SK-N-SH (cell line): ENCODE measurements at regions not wholly inside any gene's neighbourhood (a gene's known extent, or its start where the extent isn't known, plus 50 kb on each side); places are given as distances from the start of the nearest gene placed in this dataset.
"Not testable (repeated sequence)": the region's sequence is repeated elsewhere in the genome, so short reads cannot be mapped to it uniquely, and the experiment has no call there.

ENCODE experiments used
- CTCF ChIA-PET: fragments of 300-600, 350-600 bp; formaldehyde crosslinking; extraction: SDS; loops from one replicate; lab custom pipeline; 2021; lab: Yijun Ruan, JAX
- POLR2A ChIA-PET: fragments of 350-600 bp; sonication (Branson Sonifier 250); formaldehyde crosslinking; extraction: SDS; loops from one replicate; lab custom pipeline; 2020; ENCODE audit warnings: antibody characterized with exemption, inconsistent platforms; lab: Yijun Ruan, JAX
- DNase-seq: peaks from one replicate; pipeline ENCODE4 v3.0.0; 2012
- H2AFZ ChIP-seq: fragments of 200-600 bp; sonication (generic); 2 replicates; pipeline ENCODE4 v1.8.1; 2016; ENCODE audit warnings: antibody characterized with exemption, mild to moderate bottlenecking, low read depth
- H3F3A ChIP-seq: fragments of 200-600 bp; sonication (generic); replicated peaks from 2 replicates; pipeline ENCODE3; 2016; ENCODE audit warnings: antibody characterized with exemption, mild to moderate bottlenecking; ENCODE audit not compliant: insufficient read depth
- H3K27ac ChIP-seq, 2 experiments: fragments of 200-500 bp in 1 of 2; fragments of 200-600 bp in 1 of 2; sonication (Bioruptor generic) in 1 of 2; sonication (generic), shearing (Covaris generic) in 1 of 2; 2 replicates each; pipeline versions ENCODE4 v1.5.1 to v1.6.1; 2014 to 2016; ENCODE audit warnings: low read depth in 2 of 2, inconsistent platforms in 1 of 2, low read length in 1 of 2, mild to moderate bottlenecking in 1 of 2, mixed read lengths in 1 of 2
- H3K27me3 ChIP-seq: fragments of 200-600 bp; sonication (generic), shearing (Covaris generic); 2 replicates; pipeline ENCODE4 v1.6.1; 2016; ENCODE audit warnings: mixed run types; ENCODE audit not compliant: insufficient read depth
- H3K36me3 ChIP-seq, 2 experiments: fragments of 200-500 bp in 1 of 2; fragments of 200-600 bp in 1 of 2; sonication (Bioruptor generic) in 1 of 2; sonication (generic) in 1 of 2; replicated peaks in 1 of 2; 2 replicates each; pipeline versions ENCODE3 to v1.5.1; 2014 to 2016; ENCODE audit warnings: low read length in 1 of 2, mild to moderate bottlenecking in 1 of 2; ENCODE audit not compliant: insufficient read depth in 2 of 2, control insufficient read depth in 1 of 2
- H3K4me1 ChIP-seq, 2 experiments: fragments of 200-500 bp in 1 of 2; fragments of 200-600 bp in 1 of 2; sonication (Bioruptor generic) in 1 of 2; sonication (generic), shearing (Covaris generic) in 1 of 2; 2 replicates each; pipeline versions ENCODE4 v1.5.1 to v1.6.1; 2014 to 2016; ENCODE audit warnings: low read depth in 1 of 2, low read length in 1 of 2, mixed run types in 1 of 2; ENCODE audit not compliant: insufficient read depth in 2 of 2, control insufficient read depth in 1 of 2
- H3K4me2 ChIP-seq: fragments of 200-600 bp; sonication (generic), shearing (Covaris generic); 2 replicates; pipeline ENCODE4 v1.6.1; 2017; ENCODE audit warnings: mixed run types
- H3K4me3 ChIP-seq, 2 experiments: fragments of 200-500 bp in 1 of 2; fragments of 200-600 bp in 1 of 2; sonication (Bioruptor generic) in 1 of 2; sonication (generic), shearing (Covaris generic) in 1 of 2; 2 replicates each; pipeline versions ENCODE4 v1.5.1 to v1.8.1; 2014 to 2016; ENCODE audit warnings: low read depth in 2 of 2, inconsistent platforms in 1 of 2, low read length in 1 of 2, mild to moderate bottlenecking in 1 of 2, mixed read lengths in 1 of 2, moderate library complexity in 1 of 2
- H3K79me2 ChIP-seq: fragments of 200-600 bp; sonication (generic); 2 replicates; pipeline ENCODE4 v1.8.1; 2017; ENCODE audit warnings: mild to moderate bottlenecking; ENCODE audit not compliant: insufficient read depth
- H3K9ac ChIP-seq: fragments of 200-600 bp; sonication (generic); 2 replicates; pipeline ENCODE4 v1.6.1; 2017; ENCODE audit warnings: mixed run types
- H3K9me2 ChIP-seq: fragments of 200-600 bp; sonication (generic); 2 replicates; pipeline ENCODE4 v1.6.1; 2017; ENCODE audit warnings: mixed run types
- H3K9me3 ChIP-seq: fragments of 200-600 bp; sonication (generic); 2 replicates; pipeline ENCODE4 v1.6.1; 2017; ENCODE audit warnings: mixed run types, mild to moderate bottlenecking, moderate library complexity
- H4K20me1 ChIP-seq: fragments of 200-600 bp; sonication (generic); 2 replicates; pipeline ENCODE4 v1.6.1; 2017; ENCODE audit warnings: mild to moderate bottlenecking, mixed run types; ENCODE audit not compliant: insufficient read depth
- WGBS: methylation state at CpG from one replicate; pipeline ENCODE4 v1.1.6; 2017; ENCODE audit warnings: low lambda C conversion rate; 5-methylcytosine and 5-hydroxymethylcytosine counted together
- small RNA-seq, 7 experiments: library from RNA; depleted of rRNA; stranded (forward); fragments of <200 nt; gene quantifications; one replicate each; pipeline ENCODE3, GENCODE V24; 2012

DNA sequence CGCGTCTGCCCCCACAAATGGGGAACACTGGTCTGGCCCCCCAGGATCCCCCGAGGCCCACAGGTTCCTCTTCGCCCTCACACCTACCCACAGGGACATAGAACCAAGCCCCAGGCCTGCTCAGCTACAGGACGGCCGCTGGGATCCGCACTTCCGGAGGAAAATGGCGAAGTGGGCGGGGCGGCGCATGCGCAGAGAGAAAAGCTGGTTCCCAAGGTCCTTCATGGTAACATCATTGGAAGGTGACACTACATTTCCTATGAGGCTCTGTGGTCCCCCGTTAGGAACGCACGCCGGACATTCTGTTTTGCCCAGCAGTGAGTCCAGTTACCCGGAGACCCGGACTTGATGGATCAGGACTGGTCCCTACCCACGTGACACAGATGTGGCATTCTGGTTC is 1486.2 kb upstream of the USP9Y start:
- H3K9ac ChIP-seq, H3K9me2 ChIP-seq, H3K79me2 ChIP-seq, H3F3A ChIP-seq, H3K4me1 ChIP-seq, POLR2A ChIA-PET, CTCF ChIA-PET, H3K4me2 ChIP-seq, H2AFZ ChIP-seq, H4K20me1 ChIP-seq, H3K9me3 ChIP-seq, DNase-seq, H3K27me3 ChIP-seq, H3K36me3 ChIP-seq, H3K27ac ChIP-seq: not testable (repeated sequence)
- H3K4me3 ChIP-seq, result peak overlapping the region in 1 of 2 experiments; percentile 48; a peak in 2 of 4 replicates
- no CpG with 5 or more reads among the region's 20 CpGs for WGBS

Small RNA genes in the stretch of these regions (small RNA-seq; reads per million reads assigned to genes)
- gene AC134878.1, result 0 reads per million in 7 experiments
- gene AC140113.1, result 0 reads per million in 7 experiments
- 0 reads per million in 7 experiments for gene AC140113.2
- 0 reads per million in 7 experiments for gene AC140113.3
- gene AC140113.4, result 0 reads per million in 7 experiments
- 0 reads per million in 7 experiments for gene ANKRD20A6P
